ENCODE measurements at regions not wholly inside any gene's neighbourhood (a gene's known extent, or its start where the extent isn't known, plus 50 kb on each side); places are given as distances from the start of the nearest gene placed in this dataset.

GRCh38 chr4:148923881-148924280 lies 481.7 kb upstream of the NR3C2 start:
- TF ChIP-seq ZC3H10 (CRISPR knock-in tag; IDR thresholded peaks at IDR 0.05) (no peak), TSHZ2 (CRISPR knock-in tag; IDR thresholded peaks at IDR 0.05) (no peak)
- no peak for ATAC-seq

GRCh38 chr4:148922497-148922896 lies 480.3 kb upstream of the NR3C2 start:
- ATAC-seq, result no peak
- no peak for TF ChIP-seq TCF4 (CRISPR knock-in tag; IDR thresholded peaks at IDR 0.05; ENCODE audit: borderline replicate concordance)
- no peak for TF ChIP-seq ARNTL (CRISPR knock-in tag; IDR thresholded peaks at IDR 0.05; ENCODE audit: borderline replicate concordance, low read depth)
- TF ChIP-seq GLIS3 (CRISPR knock-in tag; IDR thresholded peaks at IDR 0.05), result no peak
- no peak for TF ChIP-seq ZFP30 (CRISPR knock-in tag; IDR thresholded peaks at IDR 0.05)
- TF ChIP-seq ZNF8 (CRISPR knock-in tag; IDR thresholded peaks at IDR 0.05), result no peak
- TF ChIP-seq ZC3H10 (CRISPR knock-in tag; IDR thresholded peaks at IDR 0.05), result no peak
- TF ChIP-seq, protein P1, sequence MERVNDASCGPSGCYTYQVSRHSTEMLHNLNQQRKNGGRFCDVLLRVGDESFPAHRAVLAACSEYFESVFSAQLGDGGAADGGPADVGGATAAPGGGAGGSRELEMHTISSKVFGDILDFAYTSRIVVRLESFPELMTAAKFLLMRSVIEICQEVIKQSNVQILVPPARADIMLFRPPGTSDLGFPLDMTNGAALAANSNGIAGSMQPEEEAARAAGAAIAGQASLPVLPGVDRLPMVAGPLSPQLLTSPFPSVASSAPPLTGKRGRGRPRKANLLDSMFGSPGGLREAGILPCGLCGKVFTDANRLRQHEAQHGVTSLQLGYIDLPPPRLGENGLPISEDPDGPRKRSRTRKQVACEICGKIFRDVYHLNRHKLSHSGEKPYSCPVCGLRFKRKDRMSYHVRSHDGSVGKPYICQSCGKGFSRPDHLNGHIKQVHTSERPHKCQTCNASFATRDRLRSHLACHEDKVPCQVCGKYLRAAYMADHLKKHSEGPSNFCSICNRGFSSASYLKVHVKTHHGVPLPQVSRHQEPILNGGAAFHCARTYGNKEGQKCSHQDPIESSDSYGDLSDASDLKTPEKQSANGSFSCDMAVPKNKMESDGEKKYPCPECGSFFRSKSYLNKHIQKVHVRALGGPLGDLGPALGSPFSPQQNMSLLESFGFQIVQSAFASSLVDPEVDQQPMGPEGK (CRISPR knock-in tag; IDR thresholded peaks at IDR 0.05; ENCODE audit: borderline replicate concordance), result no peak
- no peak for TF ChIP-seq BACH2 (CRISPR knock-in tag; IDR thresholded peaks at IDR 0.05; ENCODE audit: borderline replicate concordance)
- TF ChIP-seq ISL1 (CRISPR knock-in tag; IDR thresholded peaks at IDR 0.05), result no peak
- no peak for TF ChIP-seq RARB (CRISPR knock-in tag; IDR thresholded peaks at IDR 0.05)
- no peak for TF ChIP-seq ZNF70 (CRISPR knock-in tag; IDR thresholded peaks at IDR 0.05)
- no peak for TF ChIP-seq ZFP3 (CRISPR knock-in tag; IDR thresholded peaks at IDR 0.05)

GRCh38 chr4:148914734-148915133 lies 472.5 kb upstream of the NR3C2 start:
- TF ChIP-seq ZC3H10 (CRISPR knock-in tag; IDR thresholded peaks at IDR 0.05) (no peak), POU6F1 (CRISPR knock-in tag; IDR thresholded peaks at IDR 0.05; ENCODE audit: borderline replicate concordance, low read depth) (no peak), ISL1 (CRISPR knock-in tag; IDR thresholded peaks at IDR 0.05) (no peak), ZFP30 (CRISPR knock-in tag; IDR thresholded peaks at IDR 0.05) (no peak)
- ATAC-seq, result no peak

DNA sequence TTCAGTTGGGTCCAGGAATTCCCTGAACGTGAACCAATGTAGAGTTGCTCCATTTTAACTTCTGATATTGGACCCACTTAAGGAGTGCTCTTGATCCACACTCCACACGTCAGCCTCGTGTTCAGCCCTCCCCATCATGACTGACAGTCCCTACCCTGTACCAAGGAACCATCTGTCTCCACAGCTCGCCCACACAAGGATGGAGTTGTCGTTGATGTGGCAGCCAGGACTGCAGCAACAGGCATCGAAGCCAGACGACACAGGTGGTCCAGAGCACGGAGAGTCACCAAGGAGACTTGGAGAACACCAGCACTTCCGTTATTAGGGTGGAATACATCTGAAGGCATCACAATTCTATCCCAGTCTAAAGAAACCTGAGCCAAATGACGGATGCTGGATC lies 472.1 kb upstream of the NR3C2 start:
- no peak for ATAC-seq
- no peak for TF ChIP-seq ZFP3 (CRISPR knock-in tag; IDR thresholded peaks at IDR 0.05)
- no peak for TF ChIP-seq TCF4 (CRISPR knock-in tag; IDR thresholded peaks at IDR 0.05; ENCODE audit: borderline replicate concordance)
- TF ChIP-seq TSHZ2 (CRISPR knock-in tag; IDR thresholded peaks at IDR 0.05), result no peak
- no peak for TF ChIP-seq ZFP30 (CRISPR knock-in tag; IDR thresholded peaks at IDR 0.05)
- no peak for TF ChIP-seq ESRRG (CRISPR knock-in tag; IDR thresholded peaks at IDR 0.05)
- TF ChIP-seq RARB (CRISPR knock-in tag; IDR thresholded peaks at IDR 0.05), result no peak
- TF ChIP-seq TOX (CRISPR knock-in tag; IDR thresholded peaks at IDR 0.05; ENCODE audit: borderline replicate concordance), result no peak
- TF ChIP-seq, protein P2, sequence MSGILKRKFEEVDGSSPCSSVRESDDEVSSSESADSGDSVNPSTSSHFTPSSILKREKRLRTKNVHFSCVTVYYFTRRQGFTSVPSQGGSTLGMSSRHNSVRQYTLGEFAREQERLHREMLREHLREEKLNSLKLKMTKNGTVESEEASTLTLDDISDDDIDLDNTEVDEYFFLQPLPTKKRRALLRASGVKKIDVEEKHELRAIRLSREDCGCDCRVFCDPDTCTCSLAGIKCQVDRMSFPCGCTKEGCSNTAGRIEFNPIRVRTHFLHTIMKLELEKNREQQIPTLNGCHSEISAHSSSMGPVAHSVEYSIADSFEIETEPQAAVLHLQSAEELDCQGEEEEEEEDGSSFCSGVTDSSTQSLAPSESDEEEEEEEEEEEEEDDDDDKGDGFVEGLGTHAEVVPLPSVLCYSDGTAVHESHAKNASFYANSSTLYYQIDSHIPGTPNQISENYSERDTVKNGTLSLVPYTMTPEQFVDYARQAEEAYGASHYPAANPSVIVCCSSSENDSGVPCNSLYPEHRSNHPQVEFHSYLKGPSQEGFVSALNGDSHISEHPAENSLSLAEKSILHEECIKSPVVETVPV (CRISPR knock-in tag; IDR thresholded peaks at IDR 0.05), result no peak
- TF ChIP-seq ZC3H10 (CRISPR knock-in tag; IDR thresholded peaks at IDR 0.05), result no peak
- TF ChIP-seq ZNF565 (CRISPR knock-in tag; conservative IDR thresholded peaks at IDR 0.05; ENCODE audit: low read depth), result no peak
- TF ChIP-seq ISL1 (CRISPR knock-in tag; IDR thresholded peaks at IDR 0.05), result no peak
- TF ChIP-seq CSDC2 (CRISPR knock-in tag; IDR thresholded peaks at IDR 0.05), result no peak
- TF ChIP-seq OSR1 (CRISPR knock-in tag; IDR thresholded peaks at IDR 0.05), result no peak
- no peak for TF ChIP-seq ARNTL (CRISPR knock-in tag; IDR thresholded peaks at IDR 0.05; ENCODE audit: borderline replicate concordance, low read depth)
